ENCODE measurements at regions not wholly inside any gene's neighbourhood (a gene's known extent, or its start where the extent isn't known, plus 50 kb on each side); places are given as distances from the start of the nearest gene placed in this dataset.
"Not testable (repeated sequence)": the region's sequence is repeated elsewhere in the genome, so short reads cannot be mapped to it uniquely, and the experiment has no call there.

- no peak for TF ChIP-seq CTCF (IDR thresholded peaks at IDR 0.05; ENCODE audit: low read depth, low read length)
- no peaks in the 10 kb centered on the region for H3K36me3 ChIP-seq
- no peak overlapping the region for H3K27ac ChIP-seq
- DNase-seq, result no peak
- H3K9me3 ChIP-seq (ENCODE audit: severe bottlenecking), result no peaks in the 10 kb centered on the region
- H3K27me3 ChIP-seq (ENCODE audit: insufficient read depth, low read depth, severe bottlenecking), result no peaks in the 10 kb centered on the region
- no peak overlapping the region for H3K4me3 ChIP-seq (ENCODE audit: low read depth, low read length)
Observed at GRCh38 chr1:168833801-168834224, 104.8 kb upstream of the DPT start.

DNA sequence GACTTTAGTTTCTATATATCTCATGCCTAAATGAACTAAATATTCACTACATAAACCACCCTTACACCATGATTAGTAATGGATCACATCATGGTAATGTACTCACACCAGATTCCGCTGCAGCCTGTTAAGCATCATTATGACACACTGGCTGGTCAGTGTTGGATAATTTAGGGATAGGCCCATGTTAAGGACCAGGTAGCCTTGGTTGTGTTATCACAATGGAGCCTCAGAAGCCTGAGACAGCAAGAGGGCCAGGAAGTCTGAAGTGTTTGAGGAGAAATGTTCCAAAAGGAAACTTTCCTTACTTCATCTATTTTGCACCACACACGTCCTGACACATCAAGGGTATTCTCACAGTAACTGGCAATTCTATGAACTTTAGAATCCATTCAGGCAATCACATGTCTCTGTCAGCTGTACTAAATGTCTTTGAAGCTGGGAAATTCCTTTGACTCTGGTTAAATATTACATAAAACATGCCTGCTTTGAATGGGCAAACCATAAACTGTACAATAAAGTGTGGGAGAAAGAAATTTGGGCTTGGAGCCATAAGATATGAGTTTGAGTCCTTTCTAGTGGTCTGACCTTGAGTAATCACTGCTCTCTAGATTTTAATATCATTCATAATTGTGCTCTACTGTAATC lies 105.3 kb upstream of the DPT start:
- H3K9me3 ChIP-seq (ENCODE audit: severe bottlenecking), result no peaks in the 10 kb centered on the region
- H3K27me3 ChIP-seq (ENCODE audit: insufficient read depth, low read depth, severe bottlenecking), result no peaks in the 10 kb centered on the region
- no peak for TF ChIP-seq CTCF (IDR thresholded peaks at IDR 0.05; ENCODE audit: low read depth, low read length)
- no peak overlapping the region for H3K4me3 ChIP-seq (ENCODE audit: low read depth, low read length)
- no peak overlapping the region for H3K27ac ChIP-seq
- H3K36me3 ChIP-seq, result no peaks in the 10 kb centered on the region
- DNase-seq, result no peak

- TF ChIP-seq CTCF (IDR thresholded peaks at IDR 0.05; ENCODE audit: low read depth, low read length), result no peak
- H3K27me3 ChIP-seq (ENCODE audit: insufficient read depth, low read depth, severe bottlenecking), result no peaks in the 10 kb centered on the region
- no peaks in the 10 kb centered on the region for H3K9me3 ChIP-seq (ENCODE audit: severe bottlenecking)
- no peak overlapping the region for H3K27ac ChIP-seq
- H3K36me3 ChIP-seq, result no peaks in the 10 kb centered on the region
- DNase-seq, result no peak
- no peak overlapping the region for H3K4me3 ChIP-seq (ENCODE audit: low read depth, low read length)
Observed at GRCh38 chr1:168835176-168835575, 106.2 kb upstream of the DPT start.

- H3K27me3 ChIP-seq (ENCODE audit: insufficient read depth, low read depth, severe bottlenecking), result no peaks in the 10 kb centered on the region
- H3K27ac ChIP-seq, result no peak overlapping the region
- H3K36me3 ChIP-seq, result no peaks in the 10 kb centered on the region
- DNase-seq, result no peak
- H3K4me3 ChIP-seq (ENCODE audit: low read depth, low read length), result no peak overlapping the region
- H3K9me3 ChIP-seq (ENCODE audit: severe bottlenecking), result no peaks in the 10 kb centered on the region
- no peak for TF ChIP-seq CTCF (IDR thresholded peaks at IDR 0.05; ENCODE audit: low read depth, low read length)
Observed at GRCh38 chr1:168835791-168836190, 106.8 kb upstream of the DPT start.

DNA sequence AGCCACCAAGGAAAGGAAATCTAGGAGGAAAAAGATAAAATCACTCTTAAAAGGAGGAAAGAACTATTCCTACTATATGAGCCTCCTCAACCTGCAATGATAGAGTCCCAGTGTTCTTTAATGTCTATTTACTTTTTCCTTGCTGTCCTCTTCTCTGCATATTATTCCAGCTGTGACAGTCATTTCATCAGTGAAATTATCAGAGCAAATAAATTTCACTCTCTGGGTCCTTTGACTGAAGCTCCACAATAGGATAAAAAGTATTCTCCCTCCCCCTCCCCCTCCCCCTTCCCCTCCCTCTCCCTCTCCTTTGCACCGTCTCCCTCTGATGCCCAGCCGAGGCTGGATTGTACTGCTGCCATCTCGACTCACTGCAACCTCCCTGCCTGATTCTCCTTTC lies 107.5 kb upstream of the DPT start:
- Histone ChIP-seq H3K27ac (no peak overlapping the region), H3K27me3 (ENCODE audit: insufficient read depth, low read depth, severe bottlenecking) (no peaks in the 10 kb centered on the region), H3K4me3 (ENCODE audit: low read depth, low read length) (no peak overlapping the region), H3K9me3 (ENCODE audit: severe bottlenecking) (no peaks in the 10 kb centered on the region), H3K36me3 (no peaks in the 10 kb centered on the region)
- DNase-seq, result no peak
- TF ChIP-seq CTCF (IDR thresholded peaks at IDR 0.05; ENCODE audit: low read depth, low read length), result no peak

- DNase-seq; H3K27me3 ChIP-seq (ENCODE audit: insufficient read depth, low read depth, severe bottlenecking); H3K36me3 ChIP-seq; H3K9me3 ChIP-seq (ENCODE audit: severe bottlenecking); H3K27ac ChIP-seq; H3K4me3 ChIP-seq (ENCODE audit: low read depth, low read length): not testable (repeated sequence)
Observed at GRCh38 chr1:168837230-168837629, 108.2 kb upstream of the DPT start.
